Endothelial cell of umbilical vein (primary cell): ENCODE measurements at regions not wholly inside any gene's neighbourhood (a gene's known extent, or its start where the extent isn't known, plus 50 kb on each side); places are given as distances from the start of the nearest gene placed in this dataset.

Experiments used
- BruUV-seq: library from RNA; stranded (reverse); fragments of 400-500 nt; replicated peaks from 2 replicates; lab custom pipeline; 2021; lab: Mats Ljungman, UMichigan
- CTCF ChIA-PET: fragments of 300-600, 350-600 bp; sonication (Branson Sonifier 250); formaldehyde crosslinking; loops from one replicate; lab custom pipeline; 2021; ENCODE audit warnings: antibody characterized with exemption, inconsistent platforms; lab: Charles Lee
- POLR2A ChIA-PET: fragments of 300-600, 350-600 bp; sonication (Branson Sonifier 250); formaldehyde crosslinking; loops from one replicate; lab custom pipeline; 2021; ENCODE audit warnings: antibody characterized with exemption, inconsistent platforms; lab: Charles Lee
- DNase-seq: peaks from one replicate; pipeline ENCODE4 v3.0.0-alpha.2; 2011; ENCODE audit warnings: low read depth, low spot score
- FAIRE-seq: peaks from 2 replicates; lab custom pipeline; 2011; peaks lifted over from hg19 to GRCh38; lab: Jason Lieb, UNC
- H2AFZ ChIP-seq: 2 replicates; pipeline ENCODE4 v1.6.0; 2012; ENCODE audit warnings: low read depth, low read length, control low read depth, inconsistent platforms
- H3K27ac ChIP-seq: 2 replicates; pipeline ENCODE4 v1.5.1; 2011; ENCODE audit warnings: low read depth, mild to moderate bottlenecking, control low read depth, low read length, moderate library complexity; ENCODE audit not compliant: insufficient read depth
- H3K27me3 ChIP-seq, 2 experiments: 2 replicates each; pipeline versions ENCODE4 v1.6.0 to v1.6.1; 2011; ENCODE audit warnings: low read length in 2 of 2, mixed read lengths in 1 of 2; ENCODE audit not compliant: control insufficient read depth in 2 of 2, insufficient read depth in 2 of 2
- H3K36me3 ChIP-seq, 2 experiments: 2 replicates in 1 of 2; 3 replicates in 1 of 2; pipeline ENCODE4 v1.5.1; 2011; ENCODE audit warnings: low read length in 2 of 2, mild to moderate bottlenecking in 1 of 2, moderate library complexity in 1 of 2; ENCODE audit not compliant: control insufficient read depth in 2 of 2, insufficient read depth in 2 of 2; ENCODE audit errors: extremely low read depth in 1 of 2
- H3K4me1 ChIP-seq: 3 replicates; pipeline ENCODE4 v1.5.1; 2011; ENCODE audit warnings: mild to moderate bottlenecking, low read length; ENCODE audit not compliant: control insufficient read depth, insufficient read depth; ENCODE audit errors: extremely low read depth
- H3K4me2 ChIP-seq: 2 replicates; pipeline ENCODE4 v1.6.1; 2011; ENCODE audit warnings: low read length, control low read depth, mixed read lengths; ENCODE audit not compliant: insufficient read depth
- H3K4me3 ChIP-seq, 3 experiments: fragments of 200-600 bp in 1 of 3; sonication (generic), shearing (Covaris generic) in 1 of 3; replicated peaks in 1 of 3; 2 replicates each; pipeline ENCODE4 v1.5.1; 2011 to 2016; ENCODE audit warnings: control low read depth in 3 of 3, low read length in 3 of 3, mild to moderate bottlenecking in 2 of 3, inconsistent platforms in 1 of 3, low read depth in 1 of 3, moderate library complexity in 1 of 3; ENCODE audit not compliant: insufficient read depth in 1 of 3
- H3K79me2 ChIP-seq: 2 replicates; pipeline ENCODE4 v1.6.0; 2012; ENCODE audit warnings: low read length, inconsistent platforms; ENCODE audit not compliant: control insufficient read depth, insufficient read depth
- H3K9ac ChIP-seq: replicated peaks from 2 replicates; pipeline ENCODE3; 2011; ENCODE audit warnings: low read length, control low read depth; ENCODE audit not compliant: insufficient read depth; ENCODE audit errors: extremely low read depth
- H3K9me1 ChIP-seq: replicated peaks from 3 replicates; pipeline ENCODE4 v1.6.0; 2011; ENCODE audit warnings: mild to moderate bottlenecking, low read length; ENCODE audit not compliant: control insufficient read depth, insufficient read depth; ENCODE audit errors: extremely low read depth
- H3K9me3 ChIP-seq: replicated peaks from 2 replicates; pipeline ENCODE4 v1.5.1; 2012; ENCODE audit warnings: low read length, inconsistent platforms; ENCODE audit not compliant: control insufficient read depth, insufficient read depth
- H4K20me1 ChIP-seq: replicated peaks from 2 replicates; pipeline ENCODE3; 2011; ENCODE audit warnings: mild to moderate bottlenecking, low read length; ENCODE audit not compliant: control insufficient read depth, insufficient read depth; ENCODE audit errors: extremely low read depth
- CTCF ChIP-seq, 2 donors: IDR thresholded peaks; 1 replicate in 1 of 2; 2 replicates in 1 of 2; pipeline ENCODE4 v1.5.1; 2011; ENCODE audit warnings: low read length in 2 of 2, mild to moderate bottlenecking in 2 of 2, moderate library complexity in 2 of 2, control low read depth in 1 of 2, inconsistent platforms in 1 of 2, low read depth in 1 of 2; ENCODE audit not compliant: insufficient read depth in 1 of 2; ENCODE audit errors: extremely low read depth in 1 of 2
- EZH2 ChIP-seq: IDR thresholded peaks from 2 replicates; pipeline ENCODE4 v1.6.1; 2012; ENCODE audit warnings: borderline replicate concordance, low read depth, mild to moderate bottlenecking, moderate library complexity, low read length, inconsistent platforms; ENCODE audit not compliant: severe bottlenecking
- FOS ChIP-seq: IDR thresholded peaks from 2 replicates; pipeline ENCODE4 v1.6.1; 2011; ENCODE audit warnings: mild to moderate bottlenecking, low read length, moderate library complexity, borderline replicate concordance; ENCODE audit not compliant: insufficient read depth
- GATA2 ChIP-seq: IDR thresholded peaks from 2 replicates; pipeline ENCODE4 v1.7.0; 2011; ENCODE audit warnings: low read depth, mild to moderate bottlenecking, moderate library complexity, mixed read lengths, low read length; ENCODE audit not compliant: insufficient read length, insufficient read depth
- JUN ChIP-seq: IDR thresholded peaks from 2 replicates; pipeline ENCODE4 v1.6.1; 2011; ENCODE audit warnings: borderline replicate concordance, low read depth; ENCODE audit not compliant: insufficient read length, insufficient read depth
- MAX ChIP-seq: IDR thresholded peaks from 2 replicates; pipeline ENCODE4 v1.6.1; 2011; ENCODE audit not compliant: insufficient read depth, insufficient read length
- MYC ChIP-seq: IDR thresholded peaks from one replicate; pipeline ENCODE4 v1.6.1; 2011; ENCODE audit warnings: mild to moderate bottlenecking, low read depth, low read length
- POLR2A ChIP-seq: IDR thresholded peaks from 2 replicates; pipeline ENCODE4 v1.6.1; 2012; ENCODE audit warnings: low read depth, mild to moderate bottlenecking, control low read depth, low read length
- POLR2AphosphoS5 ChIP-seq: IDR thresholded peaks from 2 replicates; pipeline ENCODE4 v1.6.1; 2012; ENCODE audit warnings: low read depth, mild to moderate bottlenecking, control low read depth, low read length, moderate library complexity; ENCODE audit not compliant: insufficient read depth
- dilution Hi-C: fragments of 300-500 bp; cut with MboI; formaldehyde crosslinking; loops from one replicate; pipeline ENCODE4 v1.15.0; 2019; ENCODE audit warnings: low sequenced_read_pairs; ENCODE audit not compliant: extremely low pct_ligation_motif_present
- intact Hi-C: fragments of 100-400 bp; cut with micrococcal nuclease; formaldehyde crosslinking; loops from one replicate; pipeline ENCODE4 v1.10.0; 2022

GRCh38 chr5:68683632-68684036, 410.2 kb upstream of the SLC30A5 start:
- Histone ChIP-seq H3K27me3 (no peaks in the 10 kb centered on the region), H3K36me3 (no peaks in the 10 kb centered on the region), H4K20me1 (no peaks in the 10 kb centered on the region), H3K9me1 (no peaks in the 10 kb centered on the region), H2AFZ (no peak overlapping the region), H3K4me2 (no peak overlapping the region), H3K9me3 (no peaks in the 10 kb centered on the region), H3K9ac (no peak overlapping the region), H3K4me1 (no peaks in the 10 kb centered on the region), H3K79me2 (no peaks in the 10 kb centered on the region), H3K4me3 (no peak overlapping the region), H3K27ac (no peak overlapping the region)
- no peak for TF ChIP-seq MAX
- TF ChIP-seq CTCF (IDR thresholded peaks at IDR 0.05; ENCODE audit: extremely low read depth in 1 of 2, insufficient read depth in 1 of 2, low read depth in 1 of 2, low read length in 2 of 2) = no peak
- TF ChIP-seq POLR2AphosphoS5 = no peak
- TF ChIP-seq GATA2 = no peak
- no peak for TF ChIP-seq EZH2
- no peak for TF ChIP-seq MYC
- TF ChIP-seq JUN = no peak
- TF ChIP-seq FOS = no peak
- TF ChIP-seq POLR2A = no peak
- dilution Hi-C loops (no loop called here), intact Hi-C loops (no loop called here)
- POLR2A ChIA-PET = no interaction called here
- CTCF ChIA-PET = no interaction called here
- no peak for DNase-seq
- FAIRE-seq = no peak
- BruUV-seq = no TSS peak
